NCI-H1417 treated with DMSO at 0.1 percent for 48 hours (cell line): ENCODE measurements at regions not wholly inside any gene's neighbourhood (a gene's known extent, or its start where the extent isn't known, plus 50 kb on each side); places are given as distances from the start of the nearest gene placed in this dataset.
"Not testable (repeated sequence)": the region's sequence is repeated elsewhere in the genome, so short reads cannot be mapped to it uniquely, and the experiment has no call there.

Source experiments
- DNase-seq: peaks from one replicate; lab custom pipeline; 2025; lab: John Stamatoyannopoulos, UW

- no peak for DNase-seq
Observed at GRCh38 chr7:68014031-68014736, 1017.6 kb downstream of the TYW1 start.

- no peak for DNase-seq
Observed at GRCh38 chr7:68015122-68015977, 1018.7 kb downstream of the TYW1 start.

GRCh38 chr7:68015978-68016532, 1019.4 kb downstream of the TYW1 start:
- DNase-seq: no peak

GRCh38 chr7:68020102-68020501, 1023.5 kb downstream of the TYW1 start:
- DNase-seq: no peak

- DNase-seq: no peak
Observed at GRCh38 chr7:68025369-68025768, 1028.7 kb downstream of the TYW1 start.

- no peak for DNase-seq
Observed at GRCh38 chr7:68030530-68030929, 1033.9 kb downstream of the TYW1 start.

GRCh38 chr7:68031180-68031943, 1034.7 kb downstream of the TYW1 start:
- no peak for DNase-seq

GRCh38 chr7:68038621-68039314, 1042.1 kb downstream of the TYW1 start:
- no peak for DNase-seq

- no peak for DNase-seq
Observed at GRCh38 chr7:68041554-68041953, 1044.9 kb downstream of the TYW1 start.

GRCh38 chr7:68043546-68043945, 1046.9 kb downstream of the TYW1 start:
- DNase-seq: no peak

- DNase-seq: no peak
Observed at GRCh38 chr7:68050627-68051026, 1054.0 kb downstream of the TYW1 start.

GRCh38 chr7:68058014-68058413, 1061.4 kb downstream of the TYW1 start:
- no peak for DNase-seq

GRCh38 chr7:68063171-68063570, 1066.5 kb downstream of the TYW1 start:
- DNase-seq: no peak

GRCh38 chr7:68065581-68065980, 1068.9 kb downstream of the TYW1 start:
- DNase-seq: no peak

GRCh38 chr7:68067845-68068244, 1071.2 kb downstream of the TYW1 start:
- no peak for DNase-seq

GRCh38 chr7:68070992-68071391, 1074.4 kb downstream of the TYW1 start:
- DNase-seq: no peak

- no peak for DNase-seq
Observed at GRCh38 chr7:68073701-68074100, 1077.1 kb downstream of the TYW1 start.

- DNase-seq: no peak
Observed at GRCh38 chr7:68074242-68074641, 1077.6 kb downstream of the TYW1 start.

GRCh38 chr7:68078157-68078710, 1081.6 kb downstream of the TYW1 start:
- no peak for DNase-seq

GRCh38 chr7:68082066-68082960, 1085.7 kb downstream of the TYW1 start:
- DNase-seq: not testable (repeated sequence)
